ENCODE measurements at regions not wholly inside any gene's neighbourhood (a gene's known extent, or its start where the extent isn't known, plus 50 kb on each side); places are given as distances from the start of the nearest gene placed in this dataset.

DNA sequence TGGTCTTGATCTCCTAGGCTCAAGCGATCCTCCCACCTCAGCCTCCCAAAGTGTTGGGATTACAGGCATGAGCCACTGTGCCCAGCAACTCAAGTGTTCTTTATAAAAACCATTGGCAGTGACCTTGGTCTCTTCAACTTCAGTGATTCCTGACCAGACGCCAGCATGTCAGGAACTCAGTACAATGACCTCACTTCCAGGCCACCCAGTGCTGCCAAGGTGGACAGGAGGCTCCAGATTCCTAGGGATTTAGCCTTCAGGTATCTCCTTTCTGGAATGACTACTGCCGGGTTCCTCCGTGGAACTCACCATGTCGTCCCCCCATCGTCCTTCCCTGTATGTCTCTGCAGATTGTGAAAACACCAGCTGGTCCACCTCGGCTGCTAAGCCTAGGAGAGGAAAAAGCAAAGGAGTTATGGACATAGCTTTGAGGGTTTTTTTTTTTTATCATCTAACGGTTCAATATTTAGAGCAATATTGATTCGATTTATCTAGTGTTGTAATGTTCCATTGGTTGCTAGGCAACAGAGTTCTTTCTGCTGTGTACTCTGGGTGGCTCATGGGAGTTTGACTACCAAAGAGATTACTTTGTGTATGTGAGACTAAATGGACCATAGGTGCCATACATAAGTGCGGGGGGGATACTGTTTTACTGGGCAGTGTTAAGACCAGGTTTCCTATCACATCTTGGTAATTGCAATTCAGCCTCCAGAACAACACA, 425.8 kb upstream of the AUTS2 start:
- Histone ChIP-seq H3K36me3 (no peaks in the 10 kb centered on the region), H3K4me3 (ENCODE audit: low read depth, low read length) (no peak overlapping the region), H3K4me1 (no peaks in the 10 kb centered on the region), H3K9me3 (no peaks in the 10 kb centered on the region), H3K27me3 (no peaks in the 10 kb centered on the region)
- DNase-seq: no peak
- TF ChIP-seq CTCF (IDR thresholded peaks at IDR 0.05; ENCODE audit: low read depth, low read length): no peak

DNA sequence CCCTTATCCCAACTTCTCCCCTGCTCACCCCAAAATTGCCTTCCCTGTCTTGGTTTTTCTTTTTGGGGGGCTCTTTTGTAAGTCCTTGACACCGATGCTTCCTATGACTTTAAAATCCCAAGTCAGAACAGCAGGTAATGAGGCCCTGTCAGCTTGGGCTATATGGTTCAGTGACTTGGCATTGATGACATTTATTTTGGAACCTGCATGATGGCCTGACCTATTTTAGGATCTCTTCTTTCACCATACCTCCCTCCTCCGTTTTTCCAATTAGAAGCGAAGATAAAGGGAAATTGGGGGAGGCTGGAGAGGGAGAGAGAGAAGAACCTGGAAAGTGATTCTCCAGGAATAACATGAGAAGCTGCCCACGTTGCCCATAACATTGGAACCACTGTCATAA, 424.9 kb upstream of the AUTS2 start:
- H3K4me1 ChIP-seq: no peaks in the 10 kb centered on the region
- no peak overlapping the region for H3K4me3 ChIP-seq (ENCODE audit: low read depth, low read length)
- TF ChIP-seq CTCF (IDR thresholded peaks at IDR 0.05; ENCODE audit: low read depth, low read length): no peak
- H3K27me3 ChIP-seq: no peaks in the 10 kb centered on the region
- no peaks in the 10 kb centered on the region for H3K36me3 ChIP-seq
- no peak for DNase-seq
- H3K9me3 ChIP-seq: no peaks in the 10 kb centered on the region

DNA sequence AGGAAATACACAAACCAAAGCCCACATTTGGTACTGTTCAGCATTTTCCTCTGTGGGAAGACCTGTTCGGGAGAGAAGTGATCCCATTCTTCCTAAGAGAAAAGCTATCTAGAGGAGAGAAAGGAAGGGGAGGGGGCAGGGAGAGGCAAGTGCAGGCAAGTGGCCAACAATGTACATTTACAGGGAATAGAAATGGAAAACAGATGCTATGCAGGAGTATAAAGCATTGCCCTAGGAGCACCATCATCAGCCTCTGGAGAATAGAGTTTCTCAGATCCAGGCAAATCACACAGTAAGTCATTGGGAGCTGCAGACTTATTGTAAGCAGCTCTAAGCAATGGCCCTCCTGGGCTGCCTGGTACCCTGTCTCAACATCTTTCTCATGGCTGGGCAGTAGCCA, 424.4 kb upstream of the AUTS2 start:
- Histone ChIP-seq H3K4me1 (no peaks in the 10 kb centered on the region), H3K36me3 (no peaks in the 10 kb centered on the region)
- no peak for DNase-seq

DNA sequence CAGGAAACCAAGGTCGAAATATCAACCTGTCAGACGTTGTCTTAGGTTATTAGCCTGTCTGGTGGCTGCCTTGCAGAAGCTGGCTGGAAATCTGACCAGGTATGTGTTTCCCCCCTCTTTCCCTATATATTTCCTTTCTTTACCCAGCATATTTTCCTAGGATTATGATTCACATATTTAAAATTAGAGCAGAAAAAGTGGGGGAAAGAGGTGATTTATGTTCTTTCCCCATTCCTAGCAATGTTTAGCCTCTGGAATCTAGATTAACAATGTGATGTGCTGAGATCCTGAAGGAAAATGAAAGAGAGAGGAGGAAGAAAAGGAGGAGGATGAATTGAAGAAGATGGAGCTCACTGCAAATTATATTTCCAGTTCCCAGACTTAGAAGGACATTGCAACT, 421.4 kb upstream of the AUTS2 start:
- DNase-seq: no peak
- Histone ChIP-seq H3K9me3 (no peaks in the 10 kb centered on the region), H3K4me3 (ENCODE audit: low read depth, low read length) (no peak overlapping the region), H3K36me3 (no peaks in the 10 kb centered on the region), H3K27me3 (no peaks in the 10 kb centered on the region), H3K4me1 (no peaks in the 10 kb centered on the region)
- TF ChIP-seq CTCF (IDR thresholded peaks at IDR 0.05; ENCODE audit: low read depth, low read length): no peak

More for the DNA sequence above, 424.4 kb upstream of the AUTS2 start:
- TF ChIP-seq CTCF (IDR thresholded peaks at IDR 0.05; ENCODE audit: low read depth, low read length): no peak
- no peak overlapping the region for H3K4me3 ChIP-seq (ENCODE audit: low read depth, low read length)
- no peaks in the 10 kb centered on the region for H3K27me3 ChIP-seq
- H3K9me3 ChIP-seq: no peaks in the 10 kb centered on the region

GRCh38 chr7:69177461-69177861, 420.8 kb upstream of the AUTS2 start:
- no peaks in the 10 kb centered on the region for H3K27me3 ChIP-seq
- no peaks in the 10 kb centered on the region for H3K4me1 ChIP-seq
- no peaks in the 10 kb centered on the region for H3K9me3 ChIP-seq
- TF ChIP-seq CTCF (IDR thresholded peaks at IDR 0.05; ENCODE audit: low read depth, low read length): no peak
- no peaks in the 10 kb centered on the region for H3K36me3 ChIP-seq
- no peak for DNase-seq
- H3K4me3 ChIP-seq (ENCODE audit: low read depth, low read length): no peak overlapping the region

DNA sequence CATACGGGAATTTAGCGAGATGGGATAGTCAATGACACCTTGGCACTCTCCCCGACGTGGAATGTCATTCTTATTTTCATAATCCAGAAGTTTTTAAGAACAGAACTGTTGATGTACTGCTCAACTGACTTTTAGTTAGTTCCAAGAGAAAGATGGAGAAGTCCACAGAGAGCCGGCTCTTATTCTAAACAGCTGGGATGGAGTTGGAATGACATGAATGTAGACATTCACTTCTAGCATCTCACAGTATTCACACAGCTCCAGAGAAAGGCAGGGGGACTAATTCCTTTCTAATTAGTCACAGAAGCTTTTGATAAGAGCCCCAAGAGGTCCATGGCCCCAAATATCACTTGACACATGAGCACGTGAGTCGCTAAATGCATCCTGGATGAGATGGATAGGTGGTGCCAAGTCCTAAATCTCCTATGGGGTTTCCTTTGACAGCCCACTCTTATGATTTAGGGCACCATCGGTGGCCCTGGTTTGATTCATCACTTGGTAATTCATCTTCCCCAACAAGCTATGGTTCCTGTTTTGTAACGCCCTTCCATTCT, 420.3 kb upstream of the AUTS2 start:
- Histone ChIP-seq H3K4me3 (ENCODE audit: low read depth, low read length) (no peak overlapping the region), H3K36me3 (no peaks in the 10 kb centered on the region), H3K27me3 (no peaks in the 10 kb centered on the region), H3K4me1 (no peaks in the 10 kb centered on the region), H3K9me3 (no peaks in the 10 kb centered on the region)
- no peak for DNase-seq
- TF ChIP-seq CTCF (IDR thresholded peaks at IDR 0.05; ENCODE audit: low read depth, low read length): no peak
